ENCODE measurements at regions not wholly inside any gene's neighbourhood (a gene's known extent, or its start where the extent isn't known, plus 50 kb on each side); places are given as distances from the start of the nearest gene placed in this dataset.

DNA sequence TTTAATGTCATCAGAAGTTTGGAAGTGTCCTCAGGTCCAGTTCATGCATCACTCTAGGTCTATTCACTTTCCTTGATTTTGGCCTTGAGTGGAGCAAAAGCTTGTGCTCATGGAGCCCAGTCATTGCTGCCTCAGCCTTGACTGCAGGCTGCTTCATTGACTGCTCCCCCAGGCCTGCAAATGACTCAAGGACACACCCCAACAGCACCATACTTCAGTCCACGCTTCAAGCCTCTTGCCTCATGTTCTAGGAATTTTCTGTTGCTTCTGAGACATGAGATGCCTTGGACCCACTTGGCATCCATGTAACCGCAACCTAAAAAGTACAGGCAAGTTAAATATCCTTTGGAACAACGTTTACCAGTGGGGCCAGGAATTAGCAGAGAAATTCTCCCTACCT, 193.7 kb downstream of the PIK3R1 start:
- H3K27ac ChIP-seq (ENCODE audit: low read length) = no peak overlapping the region

DNA sequence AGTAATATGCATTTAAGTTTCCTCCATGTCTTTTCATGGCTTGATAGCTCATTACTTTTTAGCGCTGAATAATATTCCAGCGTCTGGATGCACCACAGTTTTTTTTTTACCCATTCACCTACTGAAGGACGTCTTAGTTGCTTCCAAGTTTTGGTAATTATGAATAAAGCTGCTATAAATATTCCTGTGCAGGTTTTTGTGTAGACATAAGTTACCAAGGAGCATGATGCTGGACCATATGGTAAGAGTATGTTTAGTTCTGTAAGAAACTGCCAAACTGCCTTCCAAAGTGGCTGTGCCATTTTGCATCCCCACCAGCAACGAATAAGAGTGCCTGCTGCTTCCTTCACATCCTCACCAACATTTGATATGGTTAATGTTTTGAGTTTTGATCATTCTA, 195.6 kb downstream of the PIK3R1 start:
- Histone ChIP-seq H3K27me3 (ENCODE audit: low read depth, low read length) (no peaks in the 10 kb centered on the region), H3K27ac (ENCODE audit: low read length) (no peak overlapping the region), H3K9me3 (ENCODE audit: control insufficient read depth in 1 of 2, low read length in 2 of 2) (no peaks in the 10 kb centered on the region), H3K4me1 (ENCODE audit: control insufficient read depth in 1 of 2, insufficient read depth in 2 of 2, low read length in 2 of 2) (no peaks in the 10 kb centered on the region), H3K4me3 (ENCODE audit: low read depth in 1 of 2, low read length in 2 of 2) (no peak overlapping the region), H3K36me3 (ENCODE audit: control insufficient read depth in 1 of 2, insufficient read depth in 2 of 2, low read length in 2 of 2) (no peaks in the 10 kb centered on the region)

More for the DNA sequence above, 193.7 kb downstream of the PIK3R1 start:
- Histone ChIP-seq H3K4me1 (ENCODE audit: control insufficient read depth in 1 of 2, insufficient read depth in 2 of 2, low read length in 2 of 2) (no peaks in the 10 kb centered on the region), H3K9me3 (ENCODE audit: control insufficient read depth in 1 of 2, low read length in 2 of 2) (no peaks in the 10 kb centered on the region), H3K27me3 (ENCODE audit: low read depth, low read length) (no peaks in the 10 kb centered on the region), H3K36me3 (ENCODE audit: control insufficient read depth in 1 of 2, insufficient read depth in 2 of 2, low read length in 2 of 2) (no peaks in the 10 kb centered on the region), H3K4me3 (ENCODE audit: low read depth in 1 of 2, low read length in 2 of 2) (no peak overlapping the region)

DNA sequence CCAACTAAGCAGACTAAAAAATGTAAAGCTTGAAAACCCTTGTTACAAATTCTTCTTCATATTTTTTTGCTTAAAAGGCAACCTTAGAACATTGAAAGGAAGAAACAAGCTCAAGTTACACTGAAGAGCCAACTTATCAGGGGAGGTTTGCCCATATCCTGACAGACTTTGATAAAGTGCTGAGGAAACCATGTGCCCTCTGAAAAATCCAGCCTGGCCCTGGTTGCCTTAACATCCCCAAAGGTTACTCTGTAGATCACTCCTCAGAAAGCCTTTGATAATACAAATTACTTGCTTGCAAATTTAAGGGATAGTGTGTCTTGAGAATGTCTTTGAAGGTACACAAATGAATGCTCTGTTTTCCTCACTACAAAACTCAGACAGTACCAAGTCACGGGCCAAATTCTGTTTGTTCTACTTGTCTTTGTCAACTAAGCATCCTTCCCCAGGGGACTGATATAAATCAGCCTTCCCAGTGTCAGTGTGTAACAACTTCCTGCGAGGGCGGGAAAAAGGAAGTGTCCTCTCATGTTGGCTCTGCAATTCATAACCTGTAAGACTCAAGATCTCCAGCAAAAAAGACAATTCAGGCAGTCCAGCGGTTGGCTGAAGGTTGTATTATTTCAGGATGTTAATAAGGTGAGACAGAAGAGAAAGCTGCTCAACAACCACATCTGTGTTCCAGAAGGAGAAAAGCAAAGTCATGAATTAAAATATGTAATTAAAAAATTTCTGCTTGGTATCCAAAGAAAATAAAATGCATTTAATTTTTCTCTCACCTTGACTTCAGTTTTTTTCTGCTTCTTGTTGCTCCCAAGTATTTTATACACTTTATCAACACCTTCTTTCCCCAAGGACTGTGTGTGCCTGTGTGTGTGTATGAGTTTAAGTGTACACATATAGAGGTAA, 199.9 kb downstream of the PIK3R1 start:
- H3K4me3 ChIP-seq (ENCODE audit: low read depth in 1 of 2, low read length in 2 of 2) = no peak overlapping the region
- no peaks in the 10 kb centered on the region for H3K9me3 ChIP-seq (ENCODE audit: control insufficient read depth in 1 of 2, low read length in 2 of 2)
- peaks cover 4% of the 10 kb centered on the region in 2 donors for H3K4me1 ChIP-seq (ENCODE audit: control insufficient read depth in 1 of 2, insufficient read depth in 2 of 2, low read length in 2 of 2)
- H3K27me3 ChIP-seq (ENCODE audit: low read depth, low read length) = no peaks in the 10 kb centered on the region
- no peaks in the 10 kb centered on the region for H3K36me3 ChIP-seq (ENCODE audit: control insufficient read depth in 1 of 2, insufficient read depth in 2 of 2, low read length in 2 of 2)
- no peak overlapping the region for H3K27ac ChIP-seq (ENCODE audit: low read length)

DNA sequence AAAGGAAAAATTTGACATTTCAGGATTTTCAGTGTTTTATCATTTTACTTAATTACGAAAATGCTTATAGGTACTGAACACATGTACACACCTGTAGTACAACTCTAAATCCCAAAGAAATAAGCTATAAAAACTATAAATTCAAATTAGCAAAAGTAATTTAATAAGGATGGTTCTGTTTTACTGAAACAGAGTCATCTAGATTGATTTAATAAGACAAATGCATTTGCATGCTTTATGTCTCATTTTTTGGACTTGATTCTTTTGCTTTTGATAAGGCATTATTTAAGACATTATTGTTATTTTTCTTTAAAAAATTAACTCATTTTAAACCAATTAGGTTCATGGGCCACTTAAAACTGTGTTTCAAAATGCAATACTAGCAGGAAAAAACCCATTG, 201.2 kb downstream of the PIK3R1 start:
- Histone ChIP-seq H3K27me3 (ENCODE audit: low read depth, low read length) (no peaks in the 10 kb centered on the region), H3K9me3 (ENCODE audit: control insufficient read depth in 1 of 2, low read length in 2 of 2) (no peaks in the 10 kb centered on the region), H3K4me3 (ENCODE audit: low read depth in 1 of 2, low read length in 2 of 2) (no peak overlapping the region), H3K36me3 (ENCODE audit: control insufficient read depth in 1 of 2, insufficient read depth in 2 of 2, low read length in 2 of 2) (no peaks in the 10 kb centered on the region), H3K27ac (ENCODE audit: low read length) (no peak overlapping the region), H3K4me1 (ENCODE audit: control insufficient read depth in 1 of 2, insufficient read depth in 2 of 2, low read length in 2 of 2) (peaks cover 4% of the 10 kb centered on the region in 2 donors)

DNA sequence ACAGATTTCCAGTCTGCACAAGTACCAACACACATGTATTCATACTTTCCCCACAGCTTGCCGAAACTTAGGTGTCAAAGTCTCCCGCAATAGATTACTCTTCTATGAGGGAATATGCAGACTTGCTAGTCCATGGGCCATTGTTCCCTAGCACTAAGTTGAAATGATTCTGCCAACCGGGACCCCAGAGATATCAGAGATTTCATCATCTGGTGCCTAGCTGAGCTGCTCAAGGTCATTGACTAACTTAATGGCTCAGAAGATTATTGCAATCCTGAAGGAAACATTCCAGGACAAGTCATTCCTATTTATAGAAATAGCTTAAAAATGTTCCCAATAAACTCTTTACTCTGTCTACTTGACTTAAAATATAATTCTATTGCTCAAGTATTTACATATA, 202.6 kb downstream of the PIK3R1 start:
- H3K4me3 ChIP-seq (ENCODE audit: low read depth in 1 of 2, low read length in 2 of 2) = no peak overlapping the region
- no peak overlapping the region for H3K27ac ChIP-seq (ENCODE audit: low read length)
- H3K9me3 ChIP-seq (ENCODE audit: control insufficient read depth in 1 of 2, low read length in 2 of 2) = no peaks in the 10 kb centered on the region
- H3K4me1 ChIP-seq (ENCODE audit: control insufficient read depth in 1 of 2, insufficient read depth in 2 of 2, low read length in 2 of 2) = peaks cover 4% of the 10 kb centered on the region in 2 donors
- H3K36me3 ChIP-seq (ENCODE audit: control insufficient read depth in 1 of 2, insufficient read depth in 2 of 2, low read length in 2 of 2) = no peaks in the 10 kb centered on the region
- no peaks in the 10 kb centered on the region for H3K27me3 ChIP-seq (ENCODE audit: low read depth, low read length)

DNA sequence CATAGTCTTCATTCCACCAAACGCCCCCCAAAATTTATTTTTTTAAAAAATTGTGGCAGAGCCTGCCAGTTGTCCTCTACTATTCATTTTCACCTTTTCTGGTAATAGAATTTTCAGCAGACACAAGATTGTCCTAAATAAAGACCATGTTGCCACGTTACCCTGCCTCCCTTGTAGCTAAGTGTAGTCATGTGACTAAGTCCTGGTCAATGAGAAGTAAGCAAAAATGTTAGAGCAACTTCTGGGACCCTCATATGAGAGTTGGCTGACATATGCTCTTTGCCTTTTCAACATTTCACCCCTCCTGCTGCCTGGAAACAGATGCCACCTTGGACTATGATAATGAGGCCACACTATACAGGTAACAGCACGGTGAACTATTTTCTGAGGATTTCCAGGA, 203.1 kb downstream of the PIK3R1 start:
- Histone ChIP-seq H3K36me3 (ENCODE audit: control insufficient read depth in 1 of 2, insufficient read depth in 2 of 2, low read length in 2 of 2) (no peaks in the 10 kb centered on the region), H3K9me3 (ENCODE audit: control insufficient read depth in 1 of 2, low read length in 2 of 2) (no peaks in the 10 kb centered on the region), H3K4me3 (ENCODE audit: low read depth in 1 of 2, low read length in 2 of 2) (no peak overlapping the region), H3K27ac (ENCODE audit: low read length) (no peak overlapping the region), H3K4me1 (ENCODE audit: control insufficient read depth in 1 of 2, insufficient read depth in 2 of 2, low read length in 2 of 2) (peaks cover 4% of the 10 kb centered on the region in 2 donors), H3K27me3 (ENCODE audit: low read depth, low read length) (no peaks in the 10 kb centered on the region)

DNA sequence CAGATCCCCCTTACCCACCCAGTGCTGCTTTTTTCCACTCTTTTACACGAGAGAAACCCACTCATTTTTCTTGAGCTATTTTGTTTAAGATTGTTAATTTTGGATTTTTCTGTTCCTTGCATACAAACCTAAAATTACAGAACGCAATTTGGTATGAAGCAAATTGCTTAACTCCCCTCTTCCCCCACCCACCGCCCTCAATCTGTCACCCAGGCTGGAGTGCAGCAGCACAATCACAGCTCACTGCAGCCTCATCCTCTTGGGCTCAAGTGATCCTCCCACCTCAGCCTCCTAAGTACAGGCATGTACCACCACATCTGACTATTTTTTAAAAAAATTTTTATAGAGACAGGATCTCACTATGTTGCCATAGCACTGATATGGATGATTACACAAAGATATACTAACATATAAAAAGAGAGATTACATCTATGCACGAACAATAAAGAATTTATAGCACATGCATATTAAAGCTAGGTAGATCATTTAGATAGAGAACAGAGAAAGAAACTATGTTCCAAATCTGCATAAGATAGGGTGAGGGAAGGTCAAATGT, 203.6 kb downstream of the PIK3R1 start:
- H3K36me3 ChIP-seq (ENCODE audit: control insufficient read depth in 1 of 2, insufficient read depth in 2 of 2, low read length in 2 of 2) = no peaks in the 10 kb centered on the region
- no peaks in the 10 kb centered on the region for H3K27me3 ChIP-seq (ENCODE audit: low read depth, low read length)
- no peak overlapping the region for H3K27ac ChIP-seq (ENCODE audit: low read length)
- H3K4me1 ChIP-seq (ENCODE audit: control insufficient read depth in 1 of 2, insufficient read depth in 2 of 2, low read length in 2 of 2) = peaks cover 4% of the 10 kb centered on the region in 2 donors
- H3K9me3 ChIP-seq (ENCODE audit: control insufficient read depth in 1 of 2, low read length in 2 of 2) = no peaks in the 10 kb centered on the region
- no peak overlapping the region for H3K4me3 ChIP-seq (ENCODE audit: low read depth in 1 of 2, low read length in 2 of 2)

DNA sequence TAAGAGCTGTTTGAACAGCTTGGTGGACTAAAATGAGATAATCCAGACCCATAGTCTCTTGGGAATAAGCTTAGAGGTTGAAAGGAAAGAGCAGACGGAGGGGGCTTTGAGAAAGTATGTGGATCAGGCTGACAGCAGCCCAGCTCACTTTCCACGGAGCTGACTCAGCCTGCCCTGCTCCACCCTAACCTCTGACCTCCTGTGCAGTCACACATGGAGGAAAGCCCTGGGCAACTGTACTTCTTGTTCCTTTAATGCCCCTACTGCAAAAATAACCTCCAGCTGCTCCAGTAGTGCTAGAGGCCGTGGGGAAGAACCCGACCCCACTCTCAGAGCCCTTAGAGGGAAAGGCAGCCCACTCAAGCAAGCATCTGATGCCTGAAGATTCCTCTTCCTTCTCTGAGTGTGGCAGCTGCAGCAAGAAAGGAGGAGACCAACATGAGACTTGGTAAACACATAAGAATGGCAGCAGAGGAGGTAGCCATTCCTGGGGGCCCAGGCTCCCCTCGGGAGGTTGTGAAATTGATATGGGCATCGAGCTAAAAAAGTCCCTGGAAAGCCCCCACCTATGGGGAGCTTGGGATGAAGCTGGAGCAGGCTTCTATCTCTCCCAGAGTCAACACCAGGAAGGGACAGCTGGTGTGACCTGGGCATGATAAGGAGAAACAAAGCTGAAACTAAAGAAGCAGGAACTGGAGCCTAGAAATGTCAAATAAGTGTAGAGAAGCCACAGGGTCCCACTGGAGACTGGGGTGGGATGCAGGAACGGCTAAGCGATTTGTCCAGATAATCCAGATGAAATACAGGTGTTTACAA, 204.3 kb downstream of the PIK3R1 start:
- no peaks in the 10 kb centered on the region for H3K27me3 ChIP-seq (ENCODE audit: low read depth, low read length)
- H3K36me3 ChIP-seq (ENCODE audit: control insufficient read depth in 1 of 2, insufficient read depth in 2 of 2, low read length in 2 of 2) = no peaks in the 10 kb centered on the region
- H3K27ac ChIP-seq (ENCODE audit: low read length) = no peak overlapping the region
- H3K4me1 ChIP-seq (ENCODE audit: control insufficient read depth in 1 of 2, insufficient read depth in 2 of 2, low read length in 2 of 2) = peaks cover 4 to 5% of the 10 kb centered on the region in 2 donors
- H3K4me3 ChIP-seq (ENCODE audit: low read depth in 1 of 2, low read length in 2 of 2) = no peak overlapping the region
- H3K9me3 ChIP-seq (ENCODE audit: control insufficient read depth in 1 of 2, low read length in 2 of 2) = no peaks in the 10 kb centered on the region

DNA sequence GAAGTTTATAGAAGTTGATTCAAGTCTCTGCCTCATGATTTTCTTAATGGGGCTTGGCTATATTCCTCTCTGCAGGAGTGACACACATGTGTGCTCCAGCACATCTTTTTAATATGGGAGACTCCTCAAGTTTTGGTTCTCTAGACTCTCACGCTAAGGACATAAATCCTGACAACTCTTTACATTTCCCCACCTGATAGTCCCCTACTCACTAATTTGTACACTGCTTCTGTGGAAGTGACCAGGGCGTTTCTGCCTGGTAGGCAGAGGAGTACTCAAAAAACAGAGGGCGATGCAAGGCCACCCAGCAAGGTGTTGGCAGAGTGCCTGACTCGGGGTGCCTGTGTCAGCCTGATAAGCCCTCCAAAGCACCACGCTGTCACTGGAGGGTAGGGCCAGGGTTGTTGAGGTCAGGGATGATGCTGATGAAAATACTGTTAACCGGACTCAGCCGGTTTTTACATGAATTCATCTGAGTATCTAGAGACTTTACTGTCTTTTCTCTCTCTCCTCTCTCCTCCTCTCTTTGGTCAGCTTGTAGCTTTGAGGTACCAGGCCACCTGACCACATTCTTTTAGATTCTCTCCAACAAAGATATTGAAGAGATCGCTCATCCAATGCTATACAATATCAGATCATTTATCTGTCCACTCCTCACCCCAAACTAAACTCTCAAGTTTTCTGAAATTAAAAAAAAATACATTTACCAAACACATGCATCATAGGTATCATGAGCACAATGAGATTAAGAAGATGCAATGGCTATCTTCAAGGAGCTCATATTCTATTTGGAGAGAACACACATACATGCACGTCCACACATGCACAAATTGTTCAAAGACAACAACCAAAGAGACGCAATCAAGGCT, 205.2 kb downstream of the PIK3R1 start:
- Histone ChIP-seq H3K36me3 (ENCODE audit: control insufficient read depth in 1 of 2, insufficient read depth in 2 of 2, low read length in 2 of 2) (no peaks in the 10 kb centered on the region), H3K27ac (ENCODE audit: low read length) (no peak overlapping the region), H3K4me1 (ENCODE audit: control insufficient read depth in 1 of 2, insufficient read depth in 2 of 2, low read length in 2 of 2) (peaks cover 4 to 11% of the 10 kb centered on the region in 2 donors), H3K9me3 (ENCODE audit: control insufficient read depth in 1 of 2, low read length in 2 of 2) (no peaks in the 10 kb centered on the region), H3K4me3 (ENCODE audit: low read depth in 1 of 2, low read length in 2 of 2) (no peak overlapping the region), H3K27me3 (ENCODE audit: low read depth, low read length) (no peaks in the 10 kb centered on the region)

DNA sequence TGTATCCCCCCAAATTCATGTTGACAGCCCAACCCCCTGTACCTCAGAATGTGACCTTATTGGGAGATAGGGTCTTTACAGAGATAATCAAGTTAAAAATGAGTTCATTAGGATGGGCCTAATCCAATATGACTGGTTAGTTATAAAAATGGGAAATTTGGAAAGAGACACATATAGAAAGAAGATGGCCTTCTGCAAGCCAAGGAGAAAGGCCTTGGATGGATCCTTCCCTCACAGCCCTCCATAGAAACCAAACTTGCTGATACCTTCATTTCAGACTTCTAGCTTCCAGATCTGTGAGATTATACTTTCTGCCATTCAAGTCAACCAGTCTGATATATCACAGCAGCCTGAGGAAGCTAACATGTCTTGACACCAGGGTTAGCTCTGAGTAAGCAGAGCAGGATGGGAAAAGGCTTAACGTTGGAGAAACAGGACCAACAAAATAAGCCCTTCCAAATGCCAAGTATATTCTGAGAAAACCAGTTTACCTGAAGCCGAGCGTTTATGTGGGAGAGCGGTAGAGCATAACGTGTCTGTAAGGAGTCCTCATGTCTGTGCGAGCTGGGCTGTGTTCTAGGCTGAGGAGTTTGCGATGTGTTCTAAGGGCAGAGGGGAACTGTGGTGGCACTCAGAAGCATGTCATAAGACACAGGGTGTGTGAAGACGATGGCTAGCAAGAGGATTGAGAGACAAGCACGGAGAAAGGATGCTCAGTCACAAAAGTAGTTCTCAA, 206.1 kb downstream of the PIK3R1 start:
- Histone ChIP-seq H3K9me3 (ENCODE audit: control insufficient read depth in 1 of 2, low read length in 2 of 2) (no peaks in the 10 kb centered on the region), H3K27me3 (ENCODE audit: low read depth, low read length) (no peaks in the 10 kb centered on the region), H3K36me3 (ENCODE audit: control insufficient read depth in 1 of 2, insufficient read depth in 2 of 2, low read length in 2 of 2) (no peaks in the 10 kb centered on the region), H3K4me1 (ENCODE audit: control insufficient read depth in 1 of 2, insufficient read depth in 2 of 2, low read length in 2 of 2) (peaks cover 4 to 11% of the 10 kb centered on the region in 2 donors), H3K4me3 (ENCODE audit: low read depth in 1 of 2, low read length in 2 of 2) (no peak overlapping the region), H3K27ac (ENCODE audit: low read length) (no peak overlapping the region)
